BE2C (cell line): ENCODE measurements at regions not wholly inside any gene's neighbourhood (a gene's known extent, or its start where the extent isn't known, plus 50 kb on each side); places are given as distances from the start of the nearest gene placed in this dataset.

Experiments
- DNase-seq: peaks from one replicate; pipeline ENCODE4 v3.0.0-alpha.2; 2020
- H3K27me3 ChIP-seq: fragments of 250-450 bp; sonication (Bioruptor Pico); 2 replicates; pipeline ENCODE4 v1.5.1; 2020; ENCODE audit warnings: mild to moderate bottlenecking
- H3K36me3 ChIP-seq: fragments of 250-450 bp; sonication (Bioruptor Pico); 2 replicates; pipeline ENCODE4 v1.5.1; 2020; ENCODE audit warnings: mild to moderate bottlenecking
- H3K4me1 ChIP-seq: fragments of 250-450 bp; sonication (Bioruptor Pico); 2 replicates; pipeline ENCODE4 v1.5.1; 2020
- H3K4me3 ChIP-seq: 2 replicates; pipeline ENCODE4 v1.5.1; 2011; ENCODE audit warnings: low read depth, low read length
- H3K9me3 ChIP-seq: fragments of 250-450 bp; sonication (Bioruptor Pico); 2 replicates; pipeline ENCODE4 v1.5.1; 2020
- TF ChIP-seq, protein P1 (sequence below): IDR thresholded peaks from 2 replicates; pipeline ENCODE4 v1.5.1; 2012; ENCODE audit warnings: mild to moderate bottlenecking, low read depth, low read length

DNA sequence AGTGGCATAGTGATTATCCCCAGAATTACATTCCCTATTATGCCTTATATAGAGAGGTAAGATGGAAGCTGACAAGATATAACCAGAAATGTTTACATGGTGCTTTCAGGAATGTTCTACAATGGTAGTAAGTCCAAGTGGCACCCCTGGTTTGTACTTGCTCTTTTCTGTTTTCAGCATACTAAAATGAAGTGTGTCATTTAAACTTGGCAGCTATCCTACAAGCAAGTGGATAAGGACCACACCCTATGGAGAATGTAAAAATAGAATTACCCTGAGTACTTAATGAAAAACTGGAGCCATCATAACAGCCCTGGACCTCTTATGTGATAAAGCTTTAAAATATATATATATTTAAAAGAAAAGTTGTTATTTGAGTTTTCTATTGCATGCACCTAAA lies 1012.7 kb upstream of the CADM2 start:
- H3K4me3 ChIP-seq = no peak overlapping the region
- no peaks in the 10 kb centered on the region for H3K9me3 ChIP-seq
- TF ChIP-seq, protein P1, sequence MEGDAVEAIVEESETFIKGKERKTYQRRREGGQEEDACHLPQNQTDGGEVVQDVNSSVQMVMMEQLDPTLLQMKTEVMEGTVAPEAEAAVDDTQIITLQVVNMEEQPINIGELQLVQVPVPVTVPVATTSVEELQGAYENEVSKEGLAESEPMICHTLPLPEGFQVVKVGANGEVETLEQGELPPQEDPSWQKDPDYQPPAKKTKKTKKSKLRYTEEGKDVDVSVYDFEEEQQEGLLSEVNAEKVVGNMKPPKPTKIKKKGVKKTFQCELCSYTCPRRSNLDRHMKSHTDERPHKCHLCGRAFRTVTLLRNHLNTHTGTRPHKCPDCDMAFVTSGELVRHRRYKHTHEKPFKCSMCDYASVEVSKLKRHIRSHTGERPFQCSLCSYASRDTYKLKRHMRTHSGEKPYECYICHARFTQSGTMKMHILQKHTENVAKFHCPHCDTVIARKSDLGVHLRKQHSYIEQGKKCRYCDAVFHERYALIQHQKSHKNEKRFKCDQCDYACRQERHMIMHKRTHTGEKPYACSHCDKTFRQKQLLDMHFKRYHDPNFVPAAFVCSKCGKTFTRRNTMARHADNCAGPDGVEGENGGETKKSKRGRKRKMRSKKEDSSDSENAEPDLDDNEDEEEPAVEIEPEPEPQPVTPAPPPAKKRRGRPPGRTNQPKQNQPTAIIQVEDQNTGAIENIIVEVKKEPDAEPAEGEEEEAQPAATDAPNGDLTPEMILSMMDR = no peak
- DNase-seq = no peak
- no peaks in the 10 kb centered on the region for H3K27me3 ChIP-seq
- H3K4me1 ChIP-seq = no peaks in the 10 kb centered on the region
- no peaks in the 10 kb centered on the region for H3K36me3 ChIP-seq

GRCh38 chr3:83946554-83946953 lies 1012.2 kb upstream of the CADM2 start:
- H3K4me1 ChIP-seq = no peaks in the 10 kb centered on the region
- DNase-seq = no peak
- no peaks in the 10 kb centered on the region for H3K9me3 ChIP-seq
- H3K4me3 ChIP-seq = no peak overlapping the region
- H3K27me3 ChIP-seq = no peaks in the 10 kb centered on the region
- TF ChIP-seq, protein P1 = peak; percentile 18; the same call in 1 of the 2 replicates
- no peaks in the 10 kb centered on the region for H3K36me3 ChIP-seq

DNA sequence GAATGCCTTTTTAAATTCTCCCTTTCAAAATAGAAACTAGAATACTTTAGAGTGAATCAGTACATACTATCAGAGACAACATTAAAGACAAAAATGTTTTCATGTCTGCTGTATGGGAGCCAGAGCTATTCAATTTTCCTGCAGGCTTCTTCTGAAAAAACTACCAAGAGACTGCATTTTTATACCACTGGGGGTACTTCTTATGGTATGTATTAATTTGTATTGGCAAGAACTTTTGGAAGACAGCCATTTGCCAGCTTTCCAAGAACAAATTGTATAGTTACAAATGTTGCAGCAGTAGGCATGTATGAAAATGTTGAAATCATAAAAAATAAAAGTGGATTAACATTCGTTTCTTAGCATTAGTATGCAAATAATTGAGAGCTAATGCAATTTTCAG lies 1010.0 kb upstream of the CADM2 start:
- Histone ChIP-seq H3K36me3 (no peaks in the 10 kb centered on the region), H3K4me3 (no peak overlapping the region), H3K9me3 (no peaks in the 10 kb centered on the region), H3K4me1 (no peaks in the 10 kb centered on the region), H3K27me3 (no peaks in the 10 kb centered on the region)
- TF ChIP-seq, protein P1 = no peak
- no peak for DNase-seq

- TF ChIP-seq, protein P1 = no peak
Observed at GRCh38 chr3:83953417-83954089, 1005.2 kb upstream of the CADM2 start.

DNA sequence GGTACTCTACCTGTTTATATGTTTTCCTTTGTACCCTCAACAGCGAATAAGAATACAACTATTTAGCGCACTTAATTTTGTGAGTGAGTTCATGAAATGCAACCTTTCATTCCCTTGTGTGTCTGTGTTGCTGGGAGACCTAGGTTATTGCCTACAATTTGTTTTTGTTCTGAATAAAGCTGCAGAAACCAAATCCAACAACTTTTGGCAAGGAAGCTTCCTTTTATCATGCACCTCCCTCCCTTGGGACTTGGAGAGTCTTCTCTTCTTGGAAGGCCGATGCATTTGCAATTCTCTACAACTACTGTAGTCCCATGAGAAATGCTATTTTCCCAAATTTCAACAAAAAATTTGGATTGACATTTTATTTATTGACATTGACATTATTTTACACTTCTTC lies 1002.4 kb upstream of the CADM2 start:
- DNase-seq = no peak
- TF ChIP-seq, protein P1 = no peak
- Histone ChIP-seq H3K27me3 (no peaks in the 10 kb centered on the region), H3K9me3 (no peaks in the 10 kb centered on the region), H3K36me3 (no peaks in the 10 kb centered on the region), H3K4me3 (no peak overlapping the region), H3K4me1 (no peaks in the 10 kb centered on the region)

More at GRCh38 chr3:83953417-83954089, 1005.2 kb upstream of the CADM2 start:
- Histone ChIP-seq H3K27me3 (no peaks in the 10 kb centered on the region), H3K36me3 (no peaks in the 10 kb centered on the region), H3K4me1 (no peaks in the 10 kb centered on the region), H3K9me3 (no peaks in the 10 kb centered on the region), H3K4me3 (no peak overlapping the region)
- DNase-seq = no peak

DNA sequence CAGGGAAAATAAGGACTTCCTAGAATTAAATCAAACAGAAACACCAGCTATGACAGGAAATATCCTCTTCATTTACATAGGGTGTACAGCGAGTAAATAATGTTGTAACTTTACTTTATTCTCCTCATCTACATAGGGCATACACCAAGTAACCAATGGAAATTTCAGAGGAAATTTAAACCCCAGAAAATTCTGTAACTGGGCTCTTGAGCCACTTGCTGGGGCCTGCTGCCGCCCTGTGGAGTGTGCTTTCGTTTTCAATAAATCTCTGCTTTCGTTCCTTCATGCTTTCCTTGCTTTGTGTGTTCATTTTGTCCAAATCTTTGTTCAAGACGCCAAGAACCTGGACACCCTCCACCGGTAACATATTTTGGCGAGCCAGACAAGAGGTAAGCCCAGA lies 990.4 kb upstream of the CADM2 start:
- H3K27me3 ChIP-seq = no peaks in the 10 kb centered on the region
- no peaks in the 10 kb centered on the region for H3K9me3 ChIP-seq
- H3K36me3 ChIP-seq = no peaks in the 10 kb centered on the region
- DNase-seq = no peak
- TF ChIP-seq, protein P1 = no peak
- no peaks in the 10 kb centered on the region for H3K4me1 ChIP-seq
- no peak overlapping the region for H3K4me3 ChIP-seq
